MG63 (cell line): ENCODE measurements at regions not wholly inside any gene's neighbourhood (a gene's known extent, or its start where the extent isn't known, plus 50 kb on each side); places are given as distances from the start of the nearest gene placed in this dataset.
"Not testable (repeated sequence)": the region's sequence is repeated elsewhere in the genome, so short reads cannot be mapped to it uniquely, and the experiment has no call there.

Source experiments
- DNase-seq: peaks from one replicate; pipeline ENCODE4 v3.0.0-alpha.2; 2020
- H3K27me3 ChIP-seq: fragments of 250-450 bp; sonication (Bioruptor Pico); 2 replicates; pipeline ENCODE4 v1.5.1; 2020; ENCODE audit warnings: mild to moderate bottlenecking, moderate library complexity
- H3K36me3 ChIP-seq: fragments of 250-450 bp; sonication (Bioruptor Pico); 2 replicates; pipeline ENCODE4 v1.5.1; 2020; ENCODE audit warnings: mild to moderate bottlenecking, moderate library complexity
- H3K4me3 ChIP-seq: fragments of 250-450 bp; sonication (Bioruptor Pico); 2 replicates; pipeline ENCODE4 v1.5.1; 2020; ENCODE audit warnings: mild to moderate bottlenecking, moderate library complexity
- H3K9me3 ChIP-seq: fragments of 250-450 bp; sonication (Bioruptor Pico); 2 replicates; pipeline ENCODE4 v1.5.1; 2020; ENCODE audit warnings: mild to moderate bottlenecking, moderate library complexity

DNA sequence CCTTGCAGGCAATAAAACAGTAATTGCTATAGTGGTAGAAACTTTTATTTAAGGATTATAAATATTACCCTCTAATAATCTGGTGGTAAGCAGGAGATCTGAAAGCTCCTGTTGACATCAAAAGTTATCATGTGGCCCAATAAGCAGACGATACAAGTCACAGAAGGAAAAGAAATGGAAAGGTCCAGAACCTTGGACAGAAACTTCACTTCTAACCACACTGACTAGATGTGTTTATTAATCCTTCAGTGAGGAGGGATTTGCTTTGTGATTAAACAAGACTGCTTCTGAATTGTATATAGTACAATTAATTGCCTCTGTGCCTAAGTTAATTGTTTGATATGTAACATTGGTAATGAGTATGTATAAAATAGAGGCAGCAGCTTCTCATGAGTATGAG is 652.7 kb upstream of the MIS18BP1 start:
- H3K27me3 ChIP-seq: no peaks in the 10 kb centered on the region
- H3K4me3 ChIP-seq: no peak overlapping the region
- no peaks in the 10 kb centered on the region for H3K9me3 ChIP-seq
- DNase-seq: no peak
- H3K36me3 ChIP-seq: no peaks in the 10 kb centered on the region

DNA sequence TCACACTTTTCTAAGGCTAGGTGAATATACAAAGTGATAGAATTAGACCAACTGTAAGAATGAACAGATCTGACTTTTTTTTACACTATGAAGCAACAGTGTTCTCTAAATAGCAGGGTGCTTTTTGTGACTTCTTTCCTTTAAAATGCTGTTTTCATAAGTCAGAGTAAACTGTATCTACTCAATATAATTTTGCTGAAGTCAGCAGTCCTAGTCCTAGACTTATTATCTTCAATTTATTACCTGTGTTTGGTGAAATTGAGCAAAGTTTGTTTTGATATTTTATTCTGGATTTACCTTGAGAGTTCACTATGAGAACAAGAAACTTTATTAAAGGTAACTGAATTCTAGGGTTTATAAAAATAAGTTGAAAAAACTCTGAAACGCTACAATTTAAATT is 651.3 kb upstream of the MIS18BP1 start:
- Histone ChIP-seq H3K9me3 (no peaks in the 10 kb centered on the region), H3K4me3 (no peak overlapping the region)
- DNase-seq: no peak

DNA sequence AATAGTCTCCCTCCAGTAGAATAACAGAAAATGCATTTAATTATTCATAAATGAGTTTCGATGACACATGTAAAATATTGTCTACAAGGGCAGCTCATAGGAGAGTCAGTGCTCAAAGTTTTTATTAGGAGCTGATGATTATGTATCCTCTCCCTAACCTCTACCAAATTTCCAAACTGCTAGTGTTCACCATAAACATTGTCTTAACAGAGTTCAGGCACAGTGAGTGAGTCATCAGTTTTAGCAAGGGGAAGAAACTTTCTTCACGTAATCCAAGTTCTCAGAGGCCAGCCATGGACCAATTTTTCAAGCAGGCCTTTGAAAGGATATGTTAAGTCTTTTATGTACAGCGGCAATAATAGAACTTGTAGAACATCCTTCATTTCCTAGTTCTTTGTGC is 649.2 kb upstream of the MIS18BP1 start:
- no peak for DNase-seq
- no peak overlapping the region for H3K4me3 ChIP-seq
- no peaks in the 10 kb centered on the region for H3K36me3 ChIP-seq
- no peaks in the 10 kb centered on the region for H3K9me3 ChIP-seq
- no peaks in the 10 kb centered on the region for H3K27me3 ChIP-seq

More for the DNA sequence above, 651.3 kb upstream of the MIS18BP1 start:
- Histone ChIP-seq H3K27me3 (no peaks in the 10 kb centered on the region), H3K36me3 (no peaks in the 10 kb centered on the region)

DNA sequence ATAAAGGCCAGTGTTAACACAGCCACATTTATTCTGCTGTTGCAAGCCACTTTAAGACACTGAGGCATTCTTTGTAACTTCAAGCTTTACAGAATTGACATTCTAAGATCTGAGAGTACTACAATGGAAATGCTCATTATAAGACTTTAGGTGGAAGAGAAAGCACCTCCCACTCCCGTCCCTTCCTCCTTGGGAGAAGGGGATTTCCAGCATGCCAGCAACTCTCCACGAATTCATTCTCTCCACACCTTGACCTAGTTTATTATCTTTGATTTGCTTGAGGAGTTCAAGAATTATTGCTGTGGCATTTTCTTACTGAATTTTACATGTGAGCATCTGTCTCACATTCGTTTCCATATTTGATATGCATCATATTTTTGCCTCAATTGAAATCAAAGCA is 644.4 kb upstream of the MIS18BP1 start:
- no peaks in the 10 kb centered on the region for H3K27me3 ChIP-seq
- no peaks in the 10 kb centered on the region for H3K9me3 ChIP-seq
- DNase-seq: no peak
- no peak overlapping the region for H3K4me3 ChIP-seq
- no peaks in the 10 kb centered on the region for H3K36me3 ChIP-seq

DNA sequence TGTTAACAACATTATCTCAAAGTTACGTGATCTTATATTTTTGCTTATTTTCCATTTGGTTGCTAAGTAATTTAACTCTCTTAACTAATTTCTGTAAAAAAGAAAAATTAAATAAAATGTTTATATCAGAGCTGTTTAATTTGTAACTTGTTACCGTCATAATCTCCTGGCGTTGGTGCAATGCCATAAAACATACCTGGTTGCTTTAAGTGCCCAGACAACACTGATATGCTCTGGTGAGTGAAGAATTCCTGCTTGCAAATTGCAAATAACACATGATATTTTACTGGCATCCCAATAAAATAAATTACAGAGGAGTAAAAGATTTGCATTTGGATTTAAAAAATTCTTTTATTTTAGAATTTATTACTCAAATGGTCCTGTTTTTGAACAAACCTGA is 640.1 kb upstream of the MIS18BP1 start:
- DNase-seq: no peak
- Histone ChIP-seq H3K27me3 (no peaks in the 10 kb centered on the region), H3K36me3 (no peaks in the 10 kb centered on the region), H3K9me3 (no peaks in the 10 kb centered on the region), H3K4me3 (no peak overlapping the region)

DNA sequence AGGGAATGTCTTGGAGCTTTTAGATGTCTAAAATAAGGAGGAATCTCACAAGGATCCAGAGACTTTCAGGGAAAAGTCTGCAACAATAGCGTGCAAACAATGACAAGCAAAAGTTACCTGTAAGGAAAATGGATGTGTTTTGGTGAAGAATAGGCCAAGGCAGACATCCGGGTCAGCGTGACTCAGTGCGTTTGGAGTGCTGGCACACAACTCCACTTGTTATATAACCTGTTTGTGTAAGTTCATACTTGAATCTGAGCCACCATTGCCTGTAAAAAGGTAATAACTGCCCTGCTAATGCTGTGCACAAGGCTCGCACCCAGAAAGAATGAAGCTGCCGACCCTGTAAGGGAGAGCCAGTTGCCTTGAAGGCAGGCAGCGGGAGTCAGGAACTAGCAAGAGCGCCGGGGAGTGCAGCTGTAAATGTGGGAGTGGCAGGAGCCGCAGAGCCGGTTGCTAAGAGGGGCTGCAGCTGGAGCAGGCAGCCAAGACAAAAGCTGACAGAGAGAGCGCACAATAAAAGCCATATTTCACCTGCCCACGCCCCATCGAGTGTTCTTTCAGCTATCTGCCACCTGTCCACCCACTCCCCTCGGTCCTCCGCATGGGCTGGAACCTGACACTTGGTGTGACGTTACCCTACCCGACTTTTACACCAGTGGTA is 638.5 kb upstream of the MIS18BP1 start:
- Histone ChIP-seq H3K36me3 (no peaks in the 10 kb centered on the region), H3K4me3 (no peak overlapping the region), H3K27me3 (no peaks in the 10 kb centered on the region), H3K9me3 (no peaks in the 10 kb centered on the region)
- DNase-seq: no peak

DNA sequence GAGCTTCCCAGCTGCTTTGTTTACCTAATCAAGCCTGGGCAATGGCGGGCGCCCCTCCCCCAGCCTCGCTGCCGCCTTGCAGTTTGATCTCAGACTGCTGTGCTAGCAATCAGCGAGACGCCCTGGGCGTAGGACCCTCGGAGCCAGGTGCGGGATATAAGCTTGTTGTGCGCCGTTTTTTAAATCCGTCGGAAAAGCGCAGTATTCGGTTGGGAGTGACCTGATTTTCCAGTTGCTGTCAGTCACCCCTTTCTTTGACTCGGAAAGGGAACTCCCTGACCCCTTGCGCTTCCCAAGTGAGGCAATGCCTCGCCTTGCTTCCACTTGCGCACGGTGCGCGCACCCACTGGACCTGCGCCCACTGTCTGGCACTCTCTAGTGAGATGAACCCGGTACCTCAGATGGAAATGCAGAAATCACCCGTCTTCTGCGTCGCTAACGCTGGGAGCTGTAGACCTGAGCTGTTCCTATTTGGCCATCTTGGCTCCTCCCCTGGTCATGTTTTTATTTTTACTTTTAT is 635.8 kb upstream of the MIS18BP1 start:
- H3K36me3 ChIP-seq, H3K27me3 ChIP-seq, H3K4me3 ChIP-seq, H3K9me3 ChIP-seq, DNase-seq: not testable (repeated sequence)

DNA sequence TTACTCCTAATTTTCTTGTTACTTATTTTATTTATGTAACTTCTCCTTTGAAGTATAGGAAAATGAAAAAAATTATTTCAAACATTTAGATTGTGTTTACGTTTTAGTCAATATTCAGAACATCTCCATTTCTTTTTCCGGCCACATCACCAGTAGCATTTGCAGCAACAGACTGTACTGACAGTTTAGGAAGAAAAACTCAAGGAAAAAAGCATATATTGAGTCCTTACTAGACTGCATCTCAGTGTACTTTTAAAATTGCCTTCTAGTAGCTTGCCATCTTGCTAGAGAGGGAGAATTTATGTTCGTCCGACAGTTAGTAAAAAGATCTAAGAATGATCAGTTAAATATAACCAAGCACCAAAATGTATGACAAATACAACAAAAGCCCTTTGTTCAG is 625.0 kb upstream of the MIS18BP1 start:
- Histone ChIP-seq H3K4me3 (no peak overlapping the region), H3K36me3 (no peaks in the 10 kb centered on the region), H3K27me3 (no peaks in the 10 kb centered on the region), H3K9me3 (no peaks in the 10 kb centered on the region)
- no peak for DNase-seq

DNA sequence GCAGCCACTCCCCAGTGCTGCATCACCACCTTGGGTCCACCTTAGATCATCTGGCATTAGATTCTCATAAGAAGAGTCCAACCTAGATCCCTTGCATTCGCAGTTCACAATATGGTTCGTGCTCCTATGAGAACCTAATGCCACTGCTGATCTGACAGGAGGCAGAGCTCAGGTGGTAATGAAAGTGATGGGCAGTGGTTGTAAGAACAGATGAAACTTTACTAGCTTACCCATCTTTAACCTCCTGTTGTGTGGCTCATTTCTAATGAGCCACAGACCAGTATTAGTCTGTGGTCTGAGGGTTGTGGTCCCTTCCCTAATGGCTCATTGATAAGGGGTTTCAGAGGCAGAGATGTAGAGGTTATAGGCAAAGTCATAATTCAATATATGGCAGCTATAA is 615.9 kb upstream of the MIS18BP1 start:
- DNase-seq: no peak
- no peaks in the 10 kb centered on the region for H3K36me3 ChIP-seq
- H3K4me3 ChIP-seq: no peak overlapping the region
- H3K27me3 ChIP-seq: no peaks in the 10 kb centered on the region
- H3K9me3 ChIP-seq: no peaks in the 10 kb centered on the region

DNA sequence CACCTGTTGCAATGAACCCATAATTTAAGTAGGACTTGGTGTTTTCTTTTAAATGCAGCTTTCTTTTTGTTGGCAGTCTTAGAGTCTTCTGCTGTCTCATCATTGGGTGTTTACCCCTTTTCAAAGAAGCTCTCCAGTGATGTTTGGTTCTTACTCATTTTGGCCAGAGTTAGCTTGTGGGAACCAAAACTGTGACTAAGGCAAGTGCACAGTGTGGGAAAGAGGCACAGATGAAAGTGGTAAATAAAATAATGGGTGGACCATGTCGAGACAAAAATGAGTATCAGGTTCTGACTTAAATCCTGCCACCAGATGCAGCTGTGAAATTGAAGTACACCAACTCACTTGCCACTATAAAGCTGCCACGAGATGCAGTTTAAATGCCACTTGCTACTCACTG is 615.4 kb upstream of the MIS18BP1 start:
- no peak overlapping the region for H3K4me3 ChIP-seq
- H3K9me3 ChIP-seq: no peaks in the 10 kb centered on the region
- no peaks in the 10 kb centered on the region for H3K27me3 ChIP-seq
- H3K36me3 ChIP-seq: no peaks in the 10 kb centered on the region
- no peak for DNase-seq

DNA sequence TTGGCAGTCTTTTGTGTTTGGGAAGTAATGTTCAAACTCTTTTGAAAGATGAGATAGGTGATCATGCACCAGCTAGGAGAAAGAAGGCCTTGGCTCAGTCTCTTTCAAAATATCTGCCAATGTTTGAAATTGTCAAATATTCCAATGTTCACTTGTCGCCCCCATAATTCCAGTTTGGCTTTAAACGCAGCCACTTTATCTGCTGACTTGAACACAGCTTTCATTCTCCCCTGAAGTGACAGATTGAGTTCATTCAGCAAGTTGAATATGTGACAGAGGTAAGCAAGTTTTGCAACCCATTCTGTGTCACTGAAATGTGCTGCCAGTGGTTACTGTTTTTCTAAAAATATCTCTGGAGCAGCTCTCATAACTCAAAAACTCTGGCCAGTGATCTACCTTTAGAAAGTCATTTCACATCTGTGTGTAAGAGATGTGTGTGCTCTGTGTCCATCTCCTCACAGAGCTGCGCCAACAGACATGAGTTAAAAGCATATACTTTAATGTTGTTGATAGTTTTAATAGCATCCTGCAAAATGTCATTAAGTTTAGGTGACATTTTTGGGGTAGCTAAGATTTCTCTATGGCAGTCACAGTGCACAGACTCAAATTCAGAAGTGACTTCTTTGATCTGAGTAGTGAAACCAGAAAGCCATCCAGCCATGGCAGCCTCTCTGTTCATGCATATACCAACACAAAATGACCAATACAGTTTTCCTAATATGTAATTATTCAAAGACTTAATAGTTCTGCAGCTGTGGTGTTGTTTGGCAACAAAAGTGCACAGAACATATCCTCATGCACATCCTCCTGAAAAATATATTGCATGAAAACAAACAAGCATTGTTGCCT is 614.3 kb upstream of the MIS18BP1 start:
- Histone ChIP-seq H3K4me3 (no peak overlapping the region), H3K9me3 (no peaks in the 10 kb centered on the region), H3K36me3 (no peaks in the 10 kb centered on the region), H3K27me3 (no peaks in the 10 kb centered on the region)
- DNase-seq: no peak

DNA sequence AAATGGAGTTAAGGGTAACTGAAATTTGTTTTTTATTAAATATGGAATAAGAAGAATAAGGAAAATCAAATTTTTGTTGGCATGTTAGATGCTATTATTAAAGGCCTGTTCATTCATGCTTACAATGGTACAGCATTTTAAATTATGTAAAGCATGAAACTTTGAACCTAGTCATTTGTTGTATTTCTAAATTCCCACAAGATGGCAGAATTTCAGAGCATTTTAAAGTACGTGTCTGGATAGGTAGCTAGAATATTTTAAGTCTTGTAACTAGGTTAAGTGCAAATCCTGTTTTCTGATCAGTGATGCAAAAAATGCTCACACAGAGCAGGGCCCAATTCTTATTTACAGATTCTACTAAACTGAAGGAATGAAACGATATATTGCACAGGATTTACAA is 585.6 kb upstream of the MIS18BP1 start:
- DNase-seq: no peak
- H3K9me3 ChIP-seq: no peaks in the 10 kb centered on the region
- no peaks in the 10 kb centered on the region for H3K27me3 ChIP-seq
- H3K4me3 ChIP-seq: no peak overlapping the region
- H3K36me3 ChIP-seq: no peaks in the 10 kb centered on the region

DNA sequence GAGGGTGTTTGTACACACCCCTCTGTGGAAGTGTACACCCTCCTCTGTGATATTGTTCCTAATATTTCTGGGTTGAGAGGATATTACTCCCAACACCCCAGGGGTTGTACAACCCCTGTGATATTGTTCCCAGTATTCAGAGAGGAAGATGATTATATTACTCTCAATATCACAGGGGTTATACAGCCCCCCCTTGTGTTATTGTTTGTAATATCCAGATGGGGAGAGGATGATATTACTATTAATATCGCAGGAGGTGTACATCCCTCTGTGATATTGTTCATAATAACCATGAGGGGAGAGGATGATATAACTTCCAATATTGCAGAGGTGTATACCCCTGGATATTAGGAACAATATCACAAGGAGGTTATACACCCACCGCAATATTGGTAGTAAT is 566.1 kb upstream of the MIS18BP1 start:
- Histone ChIP-seq H3K4me3 (no peak overlapping the region), H3K36me3 (no peaks in the 10 kb centered on the region), H3K9me3 (no peaks in the 10 kb centered on the region), H3K27me3 (no peaks in the 10 kb centered on the region)
- no peak for DNase-seq

DNA sequence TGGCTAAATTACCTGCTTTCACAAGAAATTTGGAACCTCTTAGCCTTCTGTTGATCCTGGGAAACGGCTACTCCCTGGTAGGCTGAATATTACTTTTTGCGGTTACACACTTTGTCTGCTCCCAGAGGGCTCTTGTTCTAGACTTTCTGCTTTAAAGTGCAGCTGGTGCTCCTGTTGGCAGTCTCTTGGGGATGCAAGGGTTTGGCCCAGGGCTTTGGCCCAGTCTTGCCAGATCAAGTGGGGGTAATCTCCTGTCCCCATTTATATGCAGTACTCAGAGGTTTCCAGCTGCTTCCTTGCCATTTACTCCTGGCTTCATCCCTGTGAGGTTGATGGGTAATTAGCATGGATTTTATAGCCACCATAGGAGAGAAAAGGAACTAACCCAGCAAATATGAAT is 558.2 kb upstream of the MIS18BP1 start:
- no peak for DNase-seq
- Histone ChIP-seq H3K9me3 (no peaks in the 10 kb centered on the region), H3K36me3 (no peaks in the 10 kb centered on the region), H3K27me3 (no peaks in the 10 kb centered on the region), H3K4me3 (no peak overlapping the region)

DNA sequence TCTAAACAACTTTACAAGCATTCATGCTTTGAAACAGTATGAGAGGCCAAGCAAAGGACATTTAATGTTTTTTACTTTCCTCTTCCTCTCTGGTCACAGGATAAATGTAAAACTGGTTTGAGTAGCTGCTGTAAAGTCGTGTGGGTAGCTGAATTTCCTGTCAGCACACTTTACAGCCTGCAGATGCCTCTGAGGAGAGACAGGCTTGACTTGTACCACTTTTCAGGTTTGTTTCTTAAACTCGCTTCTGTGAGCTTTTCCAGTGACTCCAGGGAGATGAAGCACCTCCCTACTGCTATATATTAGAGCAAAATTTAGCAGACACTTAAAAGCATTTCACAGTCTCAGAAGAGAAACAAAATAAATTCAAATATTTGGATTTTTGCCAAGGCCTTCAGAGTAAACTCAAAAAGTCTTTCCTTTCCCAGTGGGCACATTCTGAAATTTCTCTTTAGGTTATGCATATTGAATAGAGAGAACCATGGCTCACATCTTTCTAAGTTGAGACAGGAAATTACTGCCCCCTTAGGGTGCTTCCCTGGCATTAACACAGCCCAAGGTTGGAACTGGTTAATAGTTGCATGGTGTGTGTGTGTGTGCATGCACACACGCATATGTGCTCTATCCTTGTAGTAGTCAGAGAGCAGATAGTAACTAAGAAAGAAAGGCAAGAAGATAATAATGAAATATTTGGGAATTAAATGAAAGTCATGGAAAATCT is 557.3 kb upstream of the MIS18BP1 start:
- Histone ChIP-seq H3K9me3 (no peaks in the 10 kb centered on the region), H3K27me3 (no peaks in the 10 kb centered on the region), H3K36me3 (no peaks in the 10 kb centered on the region), H3K4me3 (no peak overlapping the region)
- DNase-seq: no peak

DNA sequence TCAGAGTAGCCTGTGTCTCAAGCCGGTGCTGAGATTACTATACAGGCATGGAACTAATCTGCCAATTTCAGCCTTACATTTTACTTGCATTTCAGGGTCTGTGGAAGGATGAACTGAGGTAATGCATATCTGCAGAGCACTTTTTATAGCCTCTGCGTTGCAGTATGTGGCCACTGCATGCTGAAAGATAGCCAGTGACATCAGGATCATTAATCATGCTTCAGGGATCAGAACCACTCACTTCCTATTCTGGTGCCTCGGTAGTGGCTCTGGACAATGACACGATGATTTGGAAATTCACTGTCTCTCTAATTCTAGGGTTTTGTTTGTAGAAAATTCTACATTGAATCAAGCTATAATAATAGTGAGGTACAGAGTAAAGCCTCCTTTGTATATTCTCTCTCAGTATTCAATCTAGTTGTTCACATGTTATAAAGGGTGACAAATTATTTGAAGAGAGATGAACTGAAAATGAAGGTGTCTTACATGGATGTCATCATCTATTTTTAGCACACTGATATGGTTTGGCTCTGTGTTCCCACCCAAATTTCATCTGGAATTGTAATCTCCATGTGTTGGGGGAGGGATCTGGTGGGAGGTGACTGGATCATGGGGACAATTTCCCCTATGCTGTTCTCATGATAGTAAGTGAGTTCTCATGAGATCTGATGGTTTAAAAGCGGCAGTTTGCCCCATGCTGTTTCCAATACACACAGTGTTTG is 554.3 kb upstream of the MIS18BP1 start:
- Histone ChIP-seq H3K27me3 (no peaks in the 10 kb centered on the region), H3K36me3 (no peaks in the 10 kb centered on the region), H3K9me3 (no peaks in the 10 kb centered on the region), H3K4me3 (no peak overlapping the region)
- DNase-seq: no peak

DNA sequence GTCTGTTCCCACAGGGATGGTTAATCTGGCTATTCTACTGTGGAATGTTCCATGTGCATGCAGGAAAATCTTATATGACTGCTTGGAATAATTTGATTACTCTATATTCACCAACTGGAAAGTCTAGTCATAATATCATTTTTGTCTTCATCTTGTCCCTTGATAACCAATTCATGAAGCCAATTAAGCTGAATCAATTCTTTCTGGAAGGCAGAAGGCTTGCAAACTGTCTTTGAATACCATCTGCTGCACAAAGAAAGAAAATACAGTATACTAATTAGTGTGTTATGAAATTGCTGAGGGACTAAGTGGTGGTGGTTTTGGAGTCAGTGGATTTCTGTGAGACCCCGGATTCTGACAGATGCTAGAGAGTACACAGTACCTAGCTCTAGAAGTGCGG is 546.5 kb upstream of the MIS18BP1 start:
- no peak for DNase-seq
- no peaks in the 10 kb centered on the region for H3K27me3 ChIP-seq
- no peaks in the 10 kb centered on the region for H3K36me3 ChIP-seq
- H3K9me3 ChIP-seq: no peaks in the 10 kb centered on the region
- no peak overlapping the region for H3K4me3 ChIP-seq
